ENCODE measurements at regions not wholly inside any gene's neighbourhood (a gene's known extent, or its start where the extent isn't known, plus 50 kb on each side); places are given as distances from the start of the nearest gene placed in this dataset.

DNA sequence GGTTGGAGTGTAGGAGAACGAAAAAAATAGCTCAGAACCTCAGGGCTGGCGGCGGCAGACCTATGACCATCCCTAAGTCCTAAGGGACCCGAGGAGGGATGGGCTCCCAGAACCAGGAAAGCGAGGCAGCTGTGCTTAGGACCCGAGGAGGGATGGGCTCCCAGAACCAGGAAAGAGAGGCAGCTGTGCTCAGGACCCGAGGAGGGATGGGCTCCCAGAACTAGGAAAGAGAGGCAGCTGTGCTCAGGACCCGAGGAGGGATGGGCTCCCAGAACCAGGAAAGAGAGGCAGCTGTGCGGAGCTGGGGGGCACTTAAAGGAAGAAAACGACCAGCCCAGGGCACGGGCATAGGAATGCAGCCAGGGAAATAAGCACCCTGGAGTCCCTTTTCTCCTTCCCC lies 125.0 kb upstream of the DLG1 start:
- TF ChIP-seq CTCF (IDR thresholded peaks at IDR 0.05) (no peak), POLR2A (IDR thresholded peaks at IDR 0.05) (no peak)
